GM12878 (cell line): ENCODE measurements at regions not wholly inside any gene's neighbourhood (a gene's known extent, or its start where the extent isn't known, plus 50 kb on each side); places are given as distances from the start of the nearest gene placed in this dataset.

Experiments used
- ATAC-seq: fragments of 200-7000 bp; cut with Tn5 transposase; 3 replicates; pipeline ENCODE4 v1.9.1; 2020; ENCODE audit warnings: mild to moderate bottlenecking, moderate library complexity
- BruUV-seq: library from RNA; stranded (reverse); fragments of 400-500 nt; replicated peaks from 2 replicates; lab custom pipeline; 2021; lab: Mats Ljungman, UMichigan
- CTCF ChIA-PET: fragments of 300-600 bp; sonication (Branson Sonifier 250); formaldehyde crosslinking; extraction: SDS; loops from one replicate; lab custom pipeline; 2021; ENCODE audit warnings: inconsistent platforms; lab: Yijun Ruan, JAX
- POLR2A ChIA-PET: fragments of 350-600 bp; formaldehyde crosslinking; extraction: SDS; loops from one replicate; lab custom pipeline; 2021; ENCODE audit warnings: inconsistent platforms; lab: Charles Lee
- RAD21 ChIA-PET: fragments of 300-600 bp; sonication (Branson Sonifier 250); formaldehyde crosslinking; loops from one replicate; lab custom pipeline; 2023; ENCODE audit warnings: antibody characterized with exemption; ENCODE audit not compliant: unreplicated experiment; lab: Charles Lee
- SMC1A ChIA-PET: fragments of 300-600 bp; sonication (Branson Sonifier 250); formaldehyde crosslinking; loops from one replicate; lab custom pipeline; 2023; ENCODE audit not compliant: unreplicated experiment, uncharacterized antibody; lab: Charles Lee
- DNase-seq: peaks from one replicate; pipeline ENCODE4 v3.0.0-alpha.2; 2011; ENCODE audit warnings: low read depth, low spot score
- FAIRE-seq: peaks from 3 replicates; lab custom pipeline; 2011; peaks lifted over from hg19 to GRCh38; lab: Jason Lieb, UNC
- H2AFZ ChIP-seq: 2 replicates; pipeline ENCODE4 v1.6.0; 2011; ENCODE audit warnings: low read depth, low read length, control low read depth; ENCODE audit not compliant: control insufficient read depth
- H3K27ac ChIP-seq: 2 replicates; pipeline ENCODE4 v1.5.1; 2011; ENCODE audit warnings: control low read depth; ENCODE audit not compliant: control insufficient read depth, insufficient read depth
- H3K27me3 ChIP-seq, 2 experiments: replicated peaks in 1 of 2; 2 replicates each; pipeline versions ENCODE4 v1.6.0 to v1.6.1; 2011; ENCODE audit warnings: low read length in 1 of 2; ENCODE audit not compliant: control insufficient read depth in 2 of 2, insufficient read depth in 2 of 2
- H3K36me3 ChIP-seq, 2 experiments: 2 replicates each; pipeline ENCODE4 v1.5.1; 2011; ENCODE audit warnings: low read length in 1 of 2; ENCODE audit not compliant: control insufficient read depth in 2 of 2, insufficient read depth in 2 of 2
- H3K4me1 ChIP-seq: 2 replicates; pipeline ENCODE4 v1.6.1; 2011; ENCODE audit warnings: mild to moderate bottlenecking, low read length, moderate library complexity, mixed read lengths; ENCODE audit not compliant: control insufficient read depth, insufficient read depth
- H3K4me2 ChIP-seq: 2 replicates; pipeline ENCODE4 v1.6.0; 2011; ENCODE audit warnings: control low read depth; ENCODE audit not compliant: control insufficient read depth, insufficient read depth
- H3K4me3 ChIP-seq: fragments of 200-600 bp; sonication (generic); 2 replicates; pipeline ENCODE4 v1.5.1; 2016
- H3K79me2 ChIP-seq: 2 replicates; pipeline ENCODE4 v1.6.0; 2011; ENCODE audit warnings: low read length; ENCODE audit not compliant: control insufficient read depth, insufficient read depth
- H3K9ac ChIP-seq: 2 replicates; pipeline ENCODE4 v1.8.0; 2011; ENCODE audit warnings: low read length, control low read depth, mixed read lengths; ENCODE audit not compliant: control insufficient read depth, insufficient read depth
- H3K9me3 ChIP-seq: replicated peaks from 3 replicates; pipeline ENCODE4 v1.5.1; 2011; ENCODE audit warnings: mild to moderate bottlenecking, low read length; ENCODE audit not compliant: control insufficient read depth, insufficient read depth
- H4K20me1 ChIP-seq: 2 replicates; pipeline ENCODE4 v1.6.0; 2011; ENCODE audit not compliant: control insufficient read depth, insufficient read depth
- CBFB ChIP-seq: IDR thresholded peaks from 2 replicates; pipeline ENCODE4 v1.6.1; 2016; ENCODE audit warnings: antibody characterized with exemption, low read depth
- ESRRA ChIP-seq: IDR thresholded peaks from 2 replicates; pipeline ENCODE4 v1.6.1; 2012; ENCODE audit warnings: mild to moderate bottlenecking, low read length, improper control_type of control experiment
- FOS ChIP-seq: IDR thresholded peaks from 3 replicates; pipeline ENCODE4 v1.6.1; 2011; ENCODE audit warnings: borderline replicate concordance; ENCODE audit not compliant: insufficient read length; ENCODE audit errors: extremely low read depth
- MTA3 ChIP-seq: IDR thresholded peaks from 2 replicates; pipeline ENCODE4 v1.6.1; 2012; ENCODE audit warnings: low read length, inconsistent platforms, borderline replicate concordance
- RAD51 ChIP-seq: fragments of 450-650 bp; IDR thresholded peaks from 2 replicates; pipeline ENCODE4 v1.6.1; 2016; ENCODE audit warnings: moderate library complexity, mild to moderate bottlenecking, inconsistent platforms
- SRF ChIP-seq, 2 experiments: IDR thresholded peaks; 2 replicates each; pipeline ENCODE4 v1.6.1; 2011; ENCODE audit warnings: low read depth in 2 of 2, low read length in 2 of 2, mild to moderate bottlenecking in 1 of 2, moderate library complexity in 1 of 2
- TARDBP ChIP-seq: IDR thresholded peaks from 2 replicates; pipeline ENCODE4 v1.6.1; 2016; ENCODE audit warnings: borderline replicate concordance
- ZNF622 ChIP-seq: fragments of 450-650 bp; IDR thresholded peaks from 2 replicates; pipeline ENCODE4 v1.6.1; 2017; ENCODE audit warnings: mild to moderate bottlenecking, inconsistent platforms
- WGBS: methylation state at CpG from one replicate; pipeline ENCODE4 v1.1.6; 2016; ENCODE audit warnings: low lambda C conversion rate; ENCODE audit not compliant: insufficient replicate concordance, insufficient coverage; ENCODE audit errors: missing lambda C conversion rate; 5-methylcytosine and 5-hydroxymethylcytosine counted together
- in situ Hi-C: fragments of 300-500 bp; cut with MboI; formaldehyde crosslinking; loops from 9 replicates; pipeline ENCODE4 v1.14.3; 2018; ENCODE audit warnings: mixed read lengths
- intact Hi-C: fragments of 100-400 bp; cut with micrococcal nuclease; formaldehyde crosslinking; loops from one replicate; pipeline ENCODE4 v1.14.2; 2022; ENCODE audit not compliant: unreplicated experiment

GRCh38 chr20:24867556-24867955 is 81.5 kb upstream of the CST7 start (continued):
- TF ChIP-seq ESRRA (no peak), RAD51 (no peak), MTA3 (no peak), TARDBP (no peak)

GRCh38 chr20:24868396-24868927 is 80.6 kb upstream of the CST7 start:
- no peak overlapping the region for H2AFZ ChIP-seq
- peaks cover 11% of the 10 kb centered on the region; the same call in 2 of the 3 replicates for H3K9me3 ChIP-seq
- no peaks in the 10 kb centered on the region for H4K20me1 ChIP-seq
- ChIA-PET RAD21 (no interaction called here), SMC1A (no interaction called here), POLR2A (no interaction called here), CTCF (no interaction called here)
- FAIRE-seq (no peak), ATAC-seq (no peak), DNase-seq (no peak)
- in situ Hi-C loops, result no loop called here
- no peak overlapping the region for H3K4me2 ChIP-seq
- no peaks in the 10 kb centered on the region for H3K36me3 ChIP-seq
- H3K27ac ChIP-seq, result no peak overlapping the region
- no peaks in the 10 kb centered on the region for H3K27me3 ChIP-seq
- no peak overlapping the region for H3K9ac ChIP-seq
- intact Hi-C loops, result no loop called here
- 44% methylated on average over 10 of the region's 10 CpGs for WGBS
- no peak for TF ChIP-seq SRF (IDR thresholded peaks at IDR 0.05; ENCODE audit: low read depth in 2 of 2, low read length in 2 of 2)
- TF ChIP-seq FOS, result no peak
- no peak for TF ChIP-seq ZNF622
- no peak for TF ChIP-seq CBFB
- BruUV-seq, result no TSS peak
- H3K79me2 ChIP-seq, result no peaks in the 10 kb centered on the region
- H3K4me1 ChIP-seq, result peaks cover 24% of the 10 kb centered on the region
- H3K4me3 ChIP-seq, result no peak overlapping the region
